Erythroblast (primary cell): ENCODE measurements at regions not wholly inside any gene's neighbourhood (a gene's known extent, or its start where the extent isn't known, plus 50 kb on each side); places are given as distances from the start of the nearest gene placed in this dataset.

Experiments used
- GATA1 ChIP-seq: IDR thresholded peaks from 2 replicates; pipeline ENCODE4 v1.6.1; 2011; ENCODE audit warnings: low read depth, mild to moderate bottlenecking, control low read depth, low read length, moderate library complexity
- POLR2A ChIP-seq: IDR thresholded peaks from 2 replicates; pipeline ENCODE4 v1.6.1; 2011; ENCODE audit warnings: mild to moderate bottlenecking, low read length

DNA sequence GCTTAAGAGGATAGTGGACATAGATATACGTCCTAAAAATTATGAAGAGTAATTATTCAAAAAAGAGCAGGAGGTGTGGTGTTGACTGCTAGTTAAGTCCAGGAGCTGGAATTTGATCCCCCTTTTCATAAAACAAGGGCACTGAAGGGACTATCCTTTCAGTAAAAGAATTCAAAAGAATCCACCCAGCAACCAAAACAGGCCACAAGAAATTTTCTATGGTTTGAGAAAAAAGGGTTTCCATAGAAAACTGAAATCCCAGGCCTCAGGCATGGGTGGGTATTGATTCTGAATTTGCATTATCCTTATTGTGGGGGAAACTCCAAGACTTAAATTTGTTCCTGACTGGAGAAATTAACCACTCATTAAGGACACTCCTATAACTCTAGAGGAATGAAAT is 269.0 kb upstream of the MPDZ start:
- no peak for TF ChIP-seq POLR2A
- TF ChIP-seq GATA1, result no peak
